Posterior vena cava (tissue), 2 donors: ENCODE measurements at regions not wholly inside any gene's neighbourhood (a gene's known extent, or its start where the extent isn't known, plus 50 kb on each side); places are given as distances from the start of the nearest gene placed in this dataset.
"Not testable (repeated sequence)": the region's sequence is repeated elsewhere in the genome, so short reads cannot be mapped to it uniquely, and the experiment has no call there.

ENCODE experiments used
- DNase-seq: peaks from one replicate; pipeline ENCODE4 v3.0.0-alpha.2; 2020; ENCODE audit warnings: low spot score
- intact Hi-C, 2 donors: fragments of 100-400 bp; cut with DNase I; formaldehyde crosslinking; loops; one replicate each; pipeline versions ENCODE4 v1.14.1 to v1.14.2; 2022 to 2023
- donor health status: DM: yes; HTN: yes; CAD: no.
- donor health status: DM: yes; HTN: yes; CAD: no.

DNA sequence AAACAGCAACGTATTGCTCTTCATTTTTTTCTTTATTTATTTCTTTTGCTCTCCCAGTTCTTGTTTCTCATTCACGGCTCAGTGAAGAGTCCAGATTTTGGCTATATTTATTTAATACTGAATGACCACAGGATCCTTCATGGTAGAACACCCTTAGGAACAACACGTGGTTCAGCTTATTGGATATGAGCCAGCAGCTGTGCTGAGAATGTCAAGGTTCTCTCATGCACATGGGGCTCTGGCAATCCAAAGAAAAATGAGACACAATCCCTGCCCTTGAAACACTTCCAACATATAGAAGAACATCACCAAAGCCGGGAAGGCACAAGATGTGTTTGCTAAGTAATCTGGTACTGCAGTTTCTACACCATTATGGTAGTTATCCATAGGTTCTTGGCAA is 852.9 kb downstream of the SORCS1 start:
- intact Hi-C loops = no loop called here
- DNase-seq = no peak

DNA sequence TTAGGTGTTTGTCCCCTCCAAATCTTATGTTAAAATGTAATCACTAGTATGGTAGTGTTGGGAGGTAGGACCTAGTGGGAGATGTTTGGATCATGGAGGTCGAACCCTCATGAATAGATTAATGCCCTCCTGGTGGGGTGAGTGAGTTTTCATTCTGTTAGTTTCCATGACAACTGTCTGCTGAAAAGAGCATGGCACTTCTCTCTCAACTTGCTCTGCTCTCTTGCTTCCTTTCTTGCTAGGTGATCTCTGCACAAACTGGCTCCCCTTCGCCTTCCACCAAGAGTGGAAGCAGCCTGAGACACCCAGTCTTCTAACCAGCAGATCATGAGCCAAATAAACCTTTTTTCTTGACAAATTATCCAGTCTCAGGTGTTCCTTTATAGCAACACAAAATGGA is 853.9 kb downstream of the SORCS1 start:
- DNase-seq = no peak
- intact Hi-C loops = no loop called here

DNA sequence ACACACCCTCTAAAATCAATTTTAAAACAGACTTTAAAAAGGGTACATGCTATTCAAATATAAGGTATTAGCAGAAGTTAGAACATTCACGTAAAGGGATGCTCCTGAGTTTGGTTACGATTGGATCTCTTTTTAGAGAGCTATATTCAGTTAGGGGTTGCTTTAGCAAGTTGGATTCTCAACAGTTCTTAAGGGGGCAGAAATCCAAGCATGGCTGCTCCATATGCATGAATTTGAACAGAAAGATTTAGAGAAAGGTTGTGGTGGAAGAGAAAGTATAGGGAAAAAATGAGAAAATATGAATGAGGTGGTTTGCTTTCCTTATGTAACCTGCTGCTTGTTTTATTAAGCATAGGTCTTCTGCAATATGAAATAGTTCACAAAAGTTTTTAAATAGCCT is 855.1 kb downstream of the SORCS1 start:
- DNase-seq = no peak
- intact Hi-C loops = no loop called here

DNA sequence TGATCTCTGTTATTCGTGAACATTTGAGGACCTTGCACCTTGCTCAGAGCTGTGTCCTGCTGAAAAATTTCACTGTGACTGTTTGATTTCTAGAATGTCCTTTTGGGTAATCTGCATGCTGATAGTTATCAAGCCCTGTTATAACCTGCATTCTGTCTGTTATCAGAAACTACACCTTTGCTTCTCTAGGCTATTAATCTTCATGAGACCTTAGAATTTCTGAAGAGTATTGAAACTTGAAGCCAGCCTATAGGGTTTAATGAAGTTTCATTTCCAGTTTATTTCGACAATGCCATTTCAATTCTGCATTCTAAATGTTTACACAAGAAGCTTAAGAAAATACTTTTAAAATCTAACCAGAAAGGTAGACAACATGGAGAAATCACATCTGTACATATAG is 856.2 kb downstream of the SORCS1 start:
- DNase-seq = no peak
- intact Hi-C loops = no loop called here

DNA sequence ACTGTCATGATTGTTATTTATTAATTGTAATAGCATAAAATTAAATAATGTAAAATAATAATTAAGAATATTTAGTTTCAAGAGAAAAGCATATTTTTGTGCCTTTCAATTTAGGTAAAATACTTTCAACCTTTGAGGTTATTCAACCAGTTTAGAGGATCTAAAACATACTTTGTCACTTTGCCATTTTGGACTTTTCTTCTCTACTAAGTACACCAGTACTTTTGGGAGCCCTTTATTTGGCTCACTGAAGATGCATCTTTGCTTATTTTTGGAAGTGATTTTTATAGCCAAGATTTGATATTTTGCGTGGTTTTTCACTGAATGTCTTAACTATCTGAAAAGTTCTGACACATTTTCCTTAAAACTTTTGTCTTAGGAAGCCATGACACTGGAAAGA is 860.5 kb downstream of the SORCS1 start:
- intact Hi-C loops = no loop called here

DNA sequence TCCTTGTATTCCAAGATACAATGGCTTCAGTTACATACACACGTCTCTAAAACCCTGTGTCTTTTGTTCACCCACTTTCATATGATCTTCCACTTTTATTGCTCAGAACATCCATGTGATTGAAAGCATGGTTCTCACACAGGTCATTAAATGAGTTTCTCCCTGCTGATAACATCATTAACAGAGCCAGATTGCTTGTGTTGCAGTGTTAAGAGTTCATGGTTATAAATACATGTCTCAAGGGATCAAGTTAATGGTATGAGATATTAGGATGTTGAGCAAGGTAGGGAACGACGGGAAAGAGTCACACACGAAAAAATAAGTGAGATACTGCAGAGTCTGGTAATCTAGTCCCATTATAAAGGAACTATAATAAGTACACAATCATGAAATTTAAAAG is 861.5 kb downstream of the SORCS1 start:
- intact Hi-C loops = no loop called here
- no peak for DNase-seq

More for the DNA sequence above, 860.5 kb downstream of the SORCS1 start:
- no peak for DNase-seq

DNA sequence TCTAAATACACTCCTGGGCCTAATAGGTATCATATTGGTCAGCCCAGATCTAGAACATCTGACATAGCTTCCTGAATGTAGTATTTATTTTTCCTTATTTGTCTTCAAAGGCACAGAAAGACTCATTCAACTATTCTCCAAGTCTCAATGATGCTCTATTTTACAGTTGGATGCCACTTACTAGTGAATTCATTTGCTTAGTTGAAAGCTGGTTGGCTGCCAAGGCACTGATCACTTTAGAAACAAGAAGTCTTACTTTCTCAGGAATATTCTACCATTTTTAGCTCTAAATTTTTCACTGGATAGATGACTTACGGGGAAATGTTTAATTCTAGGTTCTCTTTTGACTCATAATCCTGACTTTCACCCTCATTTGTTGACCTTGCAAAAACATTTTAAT is 863.4 kb downstream of the SORCS1 start:
- intact Hi-C loops = no loop called here
- DNase-seq = no peak

DNA sequence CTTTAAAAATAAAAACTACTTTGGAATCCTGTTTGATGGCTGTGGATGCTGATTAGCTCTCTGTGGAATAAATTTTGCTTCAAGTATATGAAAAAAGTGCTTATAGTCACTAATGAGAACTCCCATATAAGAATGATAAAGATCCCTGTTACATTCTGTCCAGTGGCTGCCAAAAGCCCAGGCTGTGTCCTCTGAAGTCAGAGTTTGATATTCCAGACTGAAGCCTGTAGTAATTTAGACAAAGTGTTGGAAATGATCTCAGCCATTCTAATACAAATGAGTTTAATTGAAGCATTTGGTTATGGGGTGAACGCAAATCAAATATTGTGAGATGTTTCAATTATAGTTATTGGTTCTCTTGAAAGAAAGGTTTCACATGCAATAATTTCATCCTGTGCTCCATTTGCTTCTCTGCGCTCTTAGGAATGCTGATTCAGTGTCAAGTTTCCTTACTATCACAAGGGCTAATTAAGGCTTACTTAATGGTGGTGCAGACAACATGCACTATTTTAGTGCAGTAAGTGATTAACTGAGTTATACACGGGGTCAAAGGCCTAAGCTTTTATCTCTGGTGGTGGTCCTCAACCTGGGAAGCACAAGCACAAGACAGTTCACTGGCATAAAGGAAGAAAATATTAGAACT is 867.6 kb downstream of the SORCS1 start:
- no peak for DNase-seq
- intact Hi-C loops = no loop called here

DNA sequence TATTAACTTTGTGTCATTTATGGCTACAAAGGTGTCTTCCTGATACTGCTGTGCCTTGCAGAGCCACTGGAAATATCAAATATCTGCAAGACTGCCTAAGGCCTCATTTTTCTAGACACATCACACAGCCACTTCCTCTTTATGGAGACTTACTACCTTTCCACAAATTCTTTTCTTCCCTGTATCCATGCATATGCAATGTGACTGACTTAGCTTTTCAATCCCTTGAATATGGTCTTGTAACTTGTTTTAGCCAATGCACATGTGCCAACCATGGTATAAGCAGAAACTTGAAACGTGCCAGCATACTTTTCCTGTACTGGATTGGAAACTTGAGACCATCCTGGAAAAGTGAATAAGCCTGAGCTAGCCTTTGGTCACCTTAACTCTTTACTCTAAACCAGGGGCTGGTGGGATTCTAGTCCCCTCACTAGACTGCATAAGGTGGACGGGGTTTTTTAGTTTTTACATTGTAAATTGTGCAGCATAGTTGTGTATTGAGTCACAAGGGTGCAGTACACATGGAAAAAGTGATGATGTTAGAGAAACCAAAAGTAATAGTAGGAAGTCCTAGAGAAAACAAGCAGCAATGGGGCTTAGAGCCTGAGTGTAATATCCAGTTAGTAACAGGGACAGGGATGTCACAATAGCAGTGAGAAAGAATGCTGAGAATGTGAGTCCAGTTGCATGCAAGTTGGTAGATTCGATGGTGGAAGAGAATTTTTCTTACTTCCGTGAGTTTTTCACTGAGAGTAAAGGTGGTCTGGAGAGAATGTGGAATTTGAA is 879.5 kb downstream of the SORCS1 start:
- DNase-seq = no peak
- intact Hi-C loops = no loop called here

DNA sequence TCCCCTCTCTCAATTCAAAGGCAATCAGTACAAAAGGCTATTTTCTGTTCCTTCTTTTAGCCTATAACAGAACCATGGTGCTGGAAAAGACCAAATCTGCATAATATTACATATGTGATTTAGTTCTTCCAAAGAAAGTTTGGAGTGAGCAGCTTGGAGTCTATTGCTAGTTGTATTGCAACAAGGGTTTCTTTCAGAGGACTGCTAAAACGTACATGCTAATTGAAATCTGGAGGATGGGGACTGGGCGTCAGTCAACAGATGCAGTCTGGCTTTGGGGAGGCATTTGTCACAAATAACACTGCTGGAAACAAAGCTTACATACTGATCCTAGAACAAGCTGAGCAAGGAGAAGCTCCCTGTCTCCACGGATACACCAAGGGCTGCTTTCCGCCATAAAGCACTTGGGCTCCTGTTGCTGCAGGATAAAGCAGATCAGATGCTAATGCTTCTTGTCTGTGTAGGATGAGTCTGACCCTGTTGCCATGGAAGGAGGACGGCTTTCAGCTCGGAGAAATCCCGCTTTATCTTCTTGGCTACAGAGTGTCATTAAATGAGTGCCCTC is 883.5 kb downstream of the SORCS1 start:
- DNase-seq = no peak
- intact Hi-C loops = no loop called here

DNA sequence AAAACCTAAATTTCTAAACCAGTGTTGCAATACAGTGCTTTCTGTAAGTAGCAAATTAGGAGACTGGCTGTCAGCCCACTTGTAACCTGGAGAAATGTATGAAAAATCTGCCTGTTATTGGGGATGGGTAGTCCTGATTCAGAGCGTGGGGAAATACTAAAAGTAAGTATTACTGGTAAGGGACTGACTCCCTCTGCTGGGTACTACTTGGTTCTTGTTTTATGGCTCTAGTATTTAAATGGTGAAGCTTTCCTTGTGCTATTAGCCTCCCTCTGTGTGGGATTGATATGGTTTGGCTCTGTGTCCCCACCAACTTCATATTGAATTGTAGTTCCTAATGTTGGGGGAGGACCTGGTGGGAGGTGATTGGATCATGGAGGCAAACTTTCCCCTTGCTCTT is 886.1 kb downstream of the SORCS1 start:
- no peak for DNase-seq
- intact Hi-C loops = no loop called here

DNA sequence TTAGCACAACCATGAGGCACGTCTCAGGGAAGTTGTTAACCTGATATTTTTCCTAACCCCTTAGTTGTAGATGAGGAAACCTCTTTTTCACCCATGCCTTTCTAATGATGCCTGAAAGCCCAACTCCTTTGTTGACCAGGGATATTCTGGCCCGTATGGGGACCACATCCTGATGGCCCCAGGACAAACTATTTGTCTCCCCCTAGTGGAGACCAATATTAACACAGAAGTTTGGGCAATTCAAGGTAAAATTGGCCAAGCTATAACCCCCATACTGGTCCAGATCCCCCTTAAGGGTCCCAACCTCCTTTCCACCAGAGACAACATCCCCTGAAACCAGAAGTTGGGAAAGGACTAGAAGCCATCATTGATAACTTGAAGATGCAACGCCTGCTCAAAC is 893.3 kb downstream of the SORCS1 start:
- intact Hi-C loops = no loop called here
- DNase-seq = no peak

DNA sequence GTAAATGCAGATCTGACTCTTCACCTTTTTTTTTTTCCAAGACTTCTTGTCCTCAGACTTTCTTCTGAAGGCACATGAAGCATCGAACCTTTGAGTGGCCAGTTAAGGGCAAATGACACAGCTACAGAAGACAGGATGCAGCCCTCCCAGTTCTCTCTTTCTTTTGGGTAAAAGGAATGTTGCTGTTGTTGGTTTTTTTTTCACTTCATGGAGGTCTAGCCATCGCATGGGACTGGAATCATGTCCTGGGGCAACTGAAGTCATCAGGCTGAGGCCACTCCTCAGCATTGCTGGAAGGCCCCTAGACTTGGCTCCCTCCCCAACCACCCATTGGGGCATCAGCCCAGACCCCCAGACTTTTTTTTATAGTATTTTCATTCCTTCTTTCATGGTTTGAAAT is 896.5 kb downstream of the SORCS1 start:
- intact Hi-C loops = no loop called here
- DNase-seq = no peak

DNA sequence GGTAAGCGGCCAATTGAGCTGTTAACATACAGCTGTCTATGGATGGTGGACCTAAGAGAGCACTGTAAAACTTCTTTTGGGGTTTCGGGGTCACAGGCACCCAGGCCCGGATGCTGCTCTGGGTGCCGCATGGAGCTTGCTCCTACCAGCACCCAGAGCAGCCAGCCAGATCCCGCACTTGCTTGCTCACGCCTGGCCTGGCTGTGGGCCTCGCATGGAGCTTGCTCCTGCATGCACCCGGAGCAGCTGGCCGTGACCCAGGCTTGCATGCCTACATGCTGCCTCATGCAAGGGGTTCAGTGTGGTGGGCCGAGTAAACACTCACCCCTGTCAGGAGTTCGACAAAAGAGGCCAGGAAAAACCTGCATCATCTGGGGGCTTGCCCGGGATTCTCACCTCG is 896.9 kb downstream of the SORCS1 start:
- DNase-seq = peak; percentile 74
- intact Hi-C loops = no loop called here

DNA sequence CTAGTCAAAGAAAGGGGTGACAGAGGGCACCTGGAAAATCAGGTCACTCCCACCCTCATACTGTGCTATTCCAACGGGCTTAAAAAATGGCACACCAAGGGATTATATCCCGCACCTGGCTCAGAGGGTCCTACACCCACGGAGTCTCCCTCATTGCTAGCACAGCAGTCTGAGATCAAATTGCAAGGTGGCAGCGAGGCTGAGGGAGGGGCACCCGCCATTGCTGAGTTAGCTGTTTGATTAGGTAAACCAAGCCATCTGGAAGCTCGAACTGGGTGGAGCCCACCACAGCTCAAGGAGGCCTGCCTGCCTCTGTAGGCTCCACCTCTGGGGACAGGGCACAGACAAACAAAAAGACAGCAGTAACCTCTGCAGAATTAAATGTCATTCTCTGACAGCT is 907.1 kb downstream of the SORCS1 start:
- DNase-seq, intact Hi-C loops: not testable (repeated sequence)

DNA sequence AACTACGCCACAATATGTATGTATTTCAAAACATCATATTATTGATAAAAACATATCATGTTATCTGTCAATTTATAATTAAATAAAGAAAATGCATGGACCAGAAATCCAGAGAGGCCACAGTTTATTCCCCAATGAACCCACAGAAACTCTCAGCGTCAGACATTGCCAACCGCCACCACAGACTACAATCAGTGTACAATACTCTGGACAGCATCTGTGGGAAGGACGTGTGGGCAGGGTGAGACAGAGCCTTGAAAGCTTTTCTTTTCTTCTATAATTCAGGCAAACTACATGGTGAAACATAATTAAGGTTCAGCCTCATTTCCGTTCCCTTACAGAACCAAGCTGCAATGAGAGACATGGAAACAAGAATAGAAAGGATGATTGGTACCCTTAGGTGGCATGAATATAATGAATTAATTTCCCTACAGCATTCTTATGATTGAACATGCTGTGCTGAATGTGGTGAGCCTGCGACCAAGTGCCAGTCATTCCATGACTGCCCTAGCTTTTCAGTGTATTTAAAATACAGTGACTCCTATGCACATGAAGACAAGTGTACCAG is 909.3 kb downstream of the SORCS1 start:
- intact Hi-C loops = no loop called here
- DNase-seq = no peak

DNA sequence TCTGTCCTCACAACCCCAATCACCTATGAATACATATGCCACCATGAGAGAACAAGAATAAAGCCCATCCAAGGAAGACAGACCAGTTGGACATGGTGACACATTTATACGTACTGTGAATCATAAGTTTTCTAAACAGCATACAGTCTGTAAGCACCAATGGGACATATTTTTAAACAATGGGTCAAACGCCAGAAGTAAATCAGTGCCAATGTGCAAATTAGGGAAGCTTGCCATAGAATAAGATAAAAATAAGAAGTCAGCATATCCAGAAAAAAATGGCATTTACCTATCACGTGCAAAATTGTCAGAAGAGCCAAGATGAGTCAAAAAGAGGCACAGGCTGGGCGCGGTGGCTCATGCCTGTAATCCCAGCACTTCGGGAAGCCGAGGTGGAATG is 910.4 kb downstream of the SORCS1 start:
- intact Hi-C loops = no loop called here
- DNase-seq = no peak

DNA sequence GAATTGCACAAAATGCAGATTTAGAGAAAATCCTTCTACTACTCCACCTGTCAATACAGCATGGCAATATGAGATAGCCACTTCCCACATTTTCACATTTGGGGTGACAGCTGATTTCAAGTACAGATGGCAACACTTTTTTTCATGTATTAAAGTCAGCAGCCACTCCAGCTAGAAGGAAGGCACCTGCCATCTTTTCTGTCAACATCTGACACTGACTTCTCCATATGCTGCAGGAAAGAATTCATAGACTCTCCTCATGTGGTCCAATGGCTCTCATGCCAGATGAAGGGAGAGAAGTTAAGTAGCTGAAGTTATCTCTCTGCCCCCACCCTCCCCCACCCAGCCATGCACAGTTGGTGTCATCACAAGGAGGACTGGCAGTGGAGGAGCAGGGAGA is 912.0 kb downstream of the SORCS1 start:
- intact Hi-C loops = no loop called here

DNA sequence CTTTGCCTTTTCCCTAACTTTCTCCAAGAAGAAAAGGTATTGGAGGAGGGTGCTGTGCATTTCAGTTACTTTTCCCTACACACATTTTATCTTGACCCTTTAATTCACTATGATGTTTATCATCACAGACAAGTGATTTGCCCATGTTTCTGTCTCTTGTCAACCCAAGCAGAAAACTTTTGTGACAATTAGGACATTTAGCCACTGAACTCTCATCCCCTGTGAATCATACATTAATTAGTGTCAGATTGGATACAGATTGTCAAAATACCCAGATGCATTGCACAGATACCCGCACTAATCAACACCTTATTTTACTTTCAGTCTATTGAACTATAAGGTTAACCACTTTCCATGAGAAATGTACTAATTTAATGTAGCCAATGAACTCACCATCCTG is 912.9 kb downstream of the SORCS1 start:
- DNase-seq = no peak
- intact Hi-C loops = no loop called here

More for the DNA sequence above, 912.0 kb downstream of the SORCS1 start:
- no peak for DNase-seq

DNA sequence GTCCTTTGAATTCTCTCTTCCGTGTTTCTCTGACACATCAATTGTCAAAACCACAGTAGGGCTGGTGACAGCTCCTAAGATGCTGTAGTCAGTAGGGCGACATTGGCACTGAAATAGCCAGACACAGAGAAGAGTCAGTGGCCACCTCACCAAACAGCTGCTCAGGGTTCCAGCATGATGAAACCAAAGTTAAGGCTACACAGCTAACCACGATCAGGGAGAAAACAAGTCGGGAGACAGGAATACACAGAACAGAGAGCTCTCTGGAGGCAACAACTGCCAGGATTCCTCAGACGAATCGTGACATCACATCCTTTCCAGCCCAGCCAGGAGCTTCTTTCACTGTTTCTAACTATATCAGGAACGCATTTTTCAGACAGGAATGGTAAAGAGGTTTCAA is 922.2 kb downstream of the SORCS1 start:
- intact Hi-C loops = no loop called here
- DNase-seq = no peak

DNA sequence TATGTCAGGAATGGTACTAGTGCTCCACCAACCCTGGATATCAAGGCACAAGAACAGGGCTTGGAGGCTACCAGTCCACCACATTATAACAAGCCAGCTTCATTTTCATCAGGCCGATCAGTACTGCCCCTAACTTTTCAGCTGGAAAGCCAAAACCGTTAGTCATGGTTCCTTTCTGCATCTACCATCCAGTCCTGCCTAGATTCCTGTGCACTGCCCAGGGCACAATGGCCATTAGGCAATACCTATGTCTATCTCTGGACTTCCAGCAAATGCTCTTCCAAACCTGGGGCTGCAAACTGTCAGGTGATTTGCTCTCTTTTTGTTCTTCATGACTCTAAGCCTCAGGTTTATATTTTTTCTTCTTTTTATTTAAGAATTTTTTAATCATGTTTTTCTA is 937.7 kb downstream of the SORCS1 start:
- no peak for DNase-seq
- intact Hi-C loops = no loop called here
